GM18511 (cell line): ENCODE measurements at regions not wholly inside any gene's neighbourhood (a gene's known extent, or its start where the extent isn't known, plus 50 kb on each side); places are given as distances from the start of the nearest gene placed in this dataset.
"Not testable (repeated sequence)": the region's sequence is repeated elsewhere in the genome, so short reads cannot be mapped to it uniquely, and the experiment has no call there.

Experiments used
- ATAC-seq: cut with Tn5 transposase; IDR thresholded peaks from one replicate; pipeline ENCODE4 v1.9.1; 2021; ENCODE audit warnings: mild to moderate bottlenecking, moderate library complexity; ENCODE audit not compliant: unreplicated experiment

- no peak for ATAC-seq
Observed at GRCh38 chr16:13791095-13791494, 128.9 kb upstream of the ERCC4 start.

- no peak for ATAC-seq
Observed at GRCh38 chr16:13793841-13794409, 126.0 kb upstream of the ERCC4 start.

GRCh38 chr16:13795131-13795530, 124.8 kb upstream of the ERCC4 start:
- no peak for ATAC-seq

DNA sequence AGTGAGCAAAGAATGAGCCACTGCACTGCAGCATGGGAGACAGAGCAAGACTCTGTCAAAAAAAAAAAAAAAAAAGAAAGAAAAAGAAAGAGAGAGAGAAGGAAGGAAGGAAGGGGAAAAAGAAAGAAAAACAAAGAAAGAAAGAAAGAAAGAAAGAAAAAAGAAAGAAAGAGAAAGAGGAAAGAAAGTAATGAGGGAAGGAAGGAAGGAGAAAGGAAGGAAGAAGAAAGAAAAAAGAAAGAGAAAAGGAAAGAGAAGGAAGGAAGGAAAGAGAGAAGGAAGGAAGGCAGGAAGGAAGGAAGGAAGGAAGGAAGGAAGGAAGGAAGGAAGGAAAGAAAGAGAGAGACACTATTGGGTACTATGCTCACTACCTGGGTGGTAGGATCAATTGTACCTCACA, 122.2 kb upstream of the ERCC4 start:
- ATAC-seq, result no peak

GRCh38 chr16:13798211-13798610, 121.7 kb upstream of the ERCC4 start:
- no peak for ATAC-seq

DNA sequence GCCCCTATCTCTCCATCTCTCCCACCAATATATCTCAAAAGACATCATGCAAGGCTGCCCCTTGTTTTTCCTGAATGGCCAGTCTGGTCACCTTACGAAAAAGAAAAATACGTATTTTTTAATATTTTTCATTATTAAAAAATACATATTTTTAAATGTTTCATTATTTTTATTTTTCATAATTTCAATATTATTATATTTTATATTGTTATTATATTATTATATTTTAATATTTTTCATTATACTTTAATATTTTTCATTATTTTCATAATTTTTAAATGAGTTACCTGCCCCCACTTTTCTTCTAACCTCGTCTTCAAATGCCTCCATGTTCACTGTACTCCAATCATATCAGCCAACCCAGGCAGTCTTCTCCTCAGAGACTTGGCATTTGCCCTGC, 116.0 kb upstream of the ERCC4 start:
- no peak for ATAC-seq

- ATAC-seq, result no peak
Observed at GRCh38 chr16:13805951-13806350, 114.0 kb upstream of the ERCC4 start.

DNA sequence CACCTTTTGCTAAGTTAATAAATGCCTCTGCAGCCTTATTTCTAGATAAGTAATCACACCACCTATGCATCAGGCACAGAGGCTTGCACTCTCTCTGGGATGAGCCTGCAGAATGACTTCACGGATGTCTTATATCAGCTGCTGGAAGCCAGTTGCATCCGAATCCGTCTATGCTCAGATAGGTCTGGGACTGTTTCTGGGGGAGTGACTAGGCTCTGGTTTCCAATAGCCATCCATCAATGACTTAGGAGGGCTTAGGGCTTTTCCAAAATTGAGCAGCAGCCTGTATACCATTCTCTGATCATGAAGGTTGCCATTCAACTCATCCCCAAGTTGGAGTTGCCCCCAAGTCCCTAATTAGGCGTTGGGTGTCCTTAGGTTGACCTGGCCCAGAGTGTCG, 113.3 kb upstream of the ERCC4 start:
- ATAC-seq, result no peak

- no peak for ATAC-seq
Observed at GRCh38 chr16:13808102-13808501, 111.9 kb upstream of the ERCC4 start.

DNA sequence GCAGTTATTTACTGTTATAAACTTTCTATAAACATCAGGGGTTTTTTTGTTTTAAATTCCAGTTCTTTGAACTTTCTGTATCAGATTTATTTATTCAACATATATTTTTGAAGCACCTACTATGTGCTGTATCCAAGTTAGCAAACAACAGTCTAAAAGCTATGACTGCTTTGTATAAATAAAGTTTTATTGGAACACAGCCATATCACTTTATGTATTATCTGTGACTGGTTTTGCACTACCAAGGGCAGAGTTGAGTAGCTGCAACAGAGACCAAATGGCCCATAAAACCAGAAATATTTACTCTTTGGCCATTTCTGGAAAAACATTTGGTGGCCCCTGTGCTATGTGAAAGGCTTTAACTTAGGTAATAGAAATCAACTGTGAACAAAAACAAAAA, 110.2 kb upstream of the ERCC4 start:
- no peak for ATAC-seq

GRCh38 chr16:13811834-13812233, 108.1 kb upstream of the ERCC4 start:
- no peak for ATAC-seq

- ATAC-seq, result no peak
Observed at GRCh38 chr16:13816701-13817100, 103.3 kb upstream of the ERCC4 start.

- no peak for ATAC-seq
Observed at GRCh38 chr16:13823501-13823900, 96.5 kb upstream of the ERCC4 start.

DNA sequence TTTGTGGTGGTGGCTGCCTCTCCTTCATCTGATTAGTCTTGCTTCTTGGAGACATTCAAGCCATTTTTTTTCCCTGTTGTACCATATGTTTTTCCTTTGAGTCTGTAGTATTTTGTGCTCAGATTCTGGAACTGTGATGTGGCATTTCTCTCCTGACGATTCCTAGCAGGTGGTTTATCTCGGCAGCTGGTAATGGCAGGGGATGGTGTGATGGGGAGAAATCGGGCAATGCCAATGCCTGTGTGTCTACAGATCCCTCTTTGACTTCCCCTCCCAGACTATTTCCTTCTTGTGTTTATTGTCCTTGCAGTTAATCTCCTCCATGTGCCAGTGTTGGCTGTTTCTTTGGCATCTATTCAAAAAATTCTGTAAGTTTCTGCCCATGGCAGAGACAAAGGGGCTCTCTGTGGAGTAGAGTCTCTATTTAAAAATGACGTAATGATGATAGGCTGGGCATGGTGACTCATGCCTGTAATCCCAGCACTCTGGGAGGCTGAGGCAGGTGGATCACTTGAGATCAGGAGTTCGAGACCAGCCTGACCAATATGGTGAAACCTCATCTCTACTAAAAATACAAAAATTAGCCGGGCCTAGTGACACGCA, 90.2 kb upstream of the ERCC4 start:
- no peak for ATAC-seq

DNA sequence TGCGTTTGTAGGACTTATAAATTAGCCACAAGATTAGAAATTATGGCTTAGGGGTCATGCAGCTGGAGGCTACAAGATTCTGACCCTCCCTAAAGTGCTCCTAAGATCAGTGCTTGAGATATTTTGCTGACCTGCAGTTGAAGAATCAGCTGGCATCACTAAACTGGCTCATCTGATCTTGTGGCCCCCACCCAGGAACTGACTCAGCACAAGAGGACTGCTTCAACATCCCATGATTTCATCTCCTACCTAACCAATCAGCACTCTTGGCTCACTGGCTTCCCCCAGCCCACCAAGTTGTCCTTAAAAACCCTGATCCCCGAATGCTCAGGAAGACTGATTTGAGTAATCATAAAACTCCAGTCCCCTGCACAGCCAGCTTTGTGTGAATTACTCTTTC, 86.4 kb upstream of the ERCC4 start:
- ATAC-seq, result no peak

GRCh38 chr16:13835387-13835786, 84.6 kb upstream of the ERCC4 start:
- no peak for ATAC-seq

- no peak for ATAC-seq
Observed at GRCh38 chr16:13835935-13836730, 83.8 kb upstream of the ERCC4 start.

DNA sequence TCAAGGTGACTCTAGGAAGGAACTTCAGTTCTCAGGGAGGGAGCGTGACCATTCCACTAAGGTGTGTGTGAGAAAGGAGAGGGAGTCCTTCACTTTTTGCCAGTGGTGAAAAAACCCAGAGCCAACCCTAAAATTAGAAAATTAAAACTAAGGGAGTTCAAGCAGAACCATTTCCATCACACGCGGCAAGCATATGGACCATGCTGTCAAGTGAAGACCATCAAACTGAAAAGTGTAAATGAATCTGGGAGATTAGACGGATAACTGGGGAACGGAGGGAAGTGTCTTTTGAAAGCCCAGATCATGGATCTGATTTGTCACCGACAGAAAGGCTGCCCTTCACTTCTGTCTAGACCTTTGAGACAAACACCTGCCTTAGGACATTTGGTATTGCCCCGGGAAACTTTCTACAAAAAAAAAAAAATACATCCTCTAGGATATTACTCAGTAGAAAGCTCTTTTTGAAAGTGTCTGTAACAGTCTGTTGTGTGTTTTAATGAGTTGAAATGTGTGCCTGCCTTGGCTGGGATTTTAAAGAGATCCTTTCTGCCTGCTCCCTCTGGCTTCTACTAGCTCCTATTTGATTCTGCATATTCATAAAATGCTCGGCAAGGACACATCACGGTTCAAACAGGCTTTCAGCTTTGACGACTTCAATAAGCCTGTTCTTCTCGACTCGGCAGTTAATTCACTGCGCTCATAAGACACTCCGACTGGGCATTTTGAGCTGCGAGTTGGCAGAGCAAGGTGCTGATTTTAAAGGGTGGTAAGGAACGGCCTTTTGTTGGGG, 81.4 kb upstream of the ERCC4 start:
- no peak for ATAC-seq

DNA sequence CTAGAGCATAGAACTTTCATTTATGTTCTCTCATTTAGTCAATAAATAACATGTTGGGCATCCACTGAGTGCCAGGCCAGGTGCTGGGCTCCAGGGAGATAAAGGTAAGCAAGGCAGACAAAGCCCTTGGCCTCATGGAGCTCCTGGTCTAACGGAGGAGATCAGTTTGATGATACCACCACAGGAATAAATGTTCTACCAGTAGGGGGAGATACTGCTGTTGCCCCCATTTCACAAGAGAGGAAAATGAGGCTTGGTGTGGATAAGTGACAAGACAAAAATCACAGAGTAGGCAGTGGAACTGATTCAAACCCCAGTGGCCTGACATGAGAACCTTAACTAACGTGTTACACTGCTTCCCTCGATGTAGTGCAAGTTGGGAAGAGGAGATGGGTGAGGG, 80.4 kb upstream of the ERCC4 start:
- ATAC-seq, result no peak

- ATAC-seq, result no peak
Observed at GRCh38 chr16:13845232-13845631, 74.7 kb upstream of the ERCC4 start.

GRCh38 chr16:13848795-13849194, 71.2 kb upstream of the ERCC4 start:
- no peak for ATAC-seq

DNA sequence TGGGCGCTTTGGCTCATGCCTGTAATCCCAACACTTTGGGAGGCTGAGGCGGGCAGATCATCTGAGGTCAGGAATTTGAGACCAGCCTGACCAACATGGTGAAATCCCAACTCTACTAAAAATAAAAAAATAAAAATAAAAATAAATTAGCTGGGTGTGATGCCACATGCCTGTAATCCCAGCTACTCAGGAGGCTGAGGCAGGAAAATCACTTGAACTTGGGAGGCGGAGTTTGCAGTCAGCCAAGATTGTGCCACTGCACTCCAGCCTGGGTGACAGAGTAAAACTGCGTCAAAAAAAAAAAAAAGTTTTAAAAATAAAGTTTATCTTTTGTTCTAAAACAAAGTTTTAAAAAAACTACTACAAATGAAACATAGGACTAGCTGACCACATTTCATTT, 69.8 kb upstream of the ERCC4 start:
- not testable (repeated sequence) for ATAC-seq
